ENCODE measurements at regions not wholly inside any gene's neighbourhood (a gene's known extent, or its start where the extent isn't known, plus 50 kb on each side); places are given as distances from the start of the nearest gene placed in this dataset.

GRCh38 chr9:86511614-86512360 lies 157.6 kb upstream of the TUT7 start:
- TF ChIP-seq CTCF (conservative IDR thresholded peaks at IDR 0.05; ENCODE audit: low read depth, low read length) (no peak), EZH2 (IDR thresholded peaks at IDR 0.05; ENCODE audit: low read length, unreplicated experiment) (no peak), EZH2phosphoT487 (IDR thresholded peaks at IDR 0.05; ENCODE audit: borderline replicate concordance, low read length) (no peak)

Measured in PC-3 (cell line).